Fibroblast of peridontal ligament (primary cell): ENCODE measurements at regions not wholly inside any gene's neighbourhood (a gene's known extent, or its start where the extent isn't known, plus 50 kb on each side); places are given as distances from the start of the nearest gene placed in this dataset.

Experiments used
- DNase-seq: peaks from one replicate; pipeline ENCODE4 v3.0.0-alpha.2; 2010; ENCODE audit errors: extremely low read depth

DNA sequence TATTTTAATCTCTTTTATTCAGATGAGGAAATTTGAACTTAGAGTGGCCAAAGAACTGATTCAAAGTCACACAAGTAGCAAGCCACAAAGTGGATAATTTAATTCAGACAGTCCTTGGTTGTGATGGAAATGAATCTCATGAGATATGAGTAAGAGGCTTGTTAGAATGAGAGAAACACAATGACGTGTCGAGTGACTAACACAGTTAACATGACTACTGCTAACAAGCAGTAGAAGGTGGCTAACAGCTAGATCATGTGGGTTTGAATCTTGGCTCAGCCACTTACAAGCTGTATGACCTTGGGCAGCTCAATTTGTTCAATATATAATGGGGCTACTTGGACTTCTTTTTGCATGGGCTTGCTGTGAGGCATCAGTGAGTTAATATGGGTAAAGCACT, 104.5 kb upstream of the LMO4 start:
- peak; percentile 99 for DNase-seq

DNA sequence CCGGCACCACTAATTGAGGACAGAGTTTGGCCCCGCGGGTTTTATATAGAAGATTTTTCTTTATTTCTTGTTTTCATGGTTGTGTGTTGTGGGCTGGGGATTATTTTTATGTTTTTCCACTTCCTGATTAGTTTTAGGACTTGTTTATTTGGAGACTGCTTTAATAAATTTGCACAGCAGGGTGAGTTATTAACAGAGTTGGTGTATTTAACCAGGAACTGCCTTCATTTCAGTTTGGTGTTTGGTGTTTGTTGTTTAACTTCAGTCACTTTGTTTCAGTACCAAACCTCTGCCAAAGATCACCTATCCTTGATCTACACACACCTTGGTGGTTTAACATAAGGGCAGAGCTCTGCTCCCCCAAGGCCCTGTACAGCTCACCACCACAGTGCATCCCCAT, 103.5 kb upstream of the LMO4 start:
- DNase-seq, result no peak

DNA sequence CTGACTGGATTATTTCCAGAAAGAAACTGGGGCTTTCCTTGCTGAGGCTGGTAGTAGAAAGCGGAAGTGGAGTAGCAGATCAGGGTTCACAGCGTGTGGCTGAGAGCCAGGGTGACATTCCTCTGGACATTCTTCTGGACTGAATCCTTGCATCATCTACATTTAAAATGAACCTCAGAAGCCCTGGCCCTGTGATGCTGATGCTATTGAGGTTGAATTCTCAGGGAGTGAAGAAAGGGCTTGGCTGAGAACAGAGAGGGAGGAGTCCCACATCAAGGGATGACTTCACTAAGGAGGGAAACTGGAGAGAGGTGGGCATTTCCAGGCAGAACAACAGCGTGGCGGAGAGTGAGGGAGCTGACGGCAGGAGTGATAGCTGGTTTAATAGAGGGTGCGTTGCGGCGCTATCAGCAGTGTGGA, 102.3 kb upstream of the LMO4 start:
- DNase-seq, result peak; percentile 99

DNA sequence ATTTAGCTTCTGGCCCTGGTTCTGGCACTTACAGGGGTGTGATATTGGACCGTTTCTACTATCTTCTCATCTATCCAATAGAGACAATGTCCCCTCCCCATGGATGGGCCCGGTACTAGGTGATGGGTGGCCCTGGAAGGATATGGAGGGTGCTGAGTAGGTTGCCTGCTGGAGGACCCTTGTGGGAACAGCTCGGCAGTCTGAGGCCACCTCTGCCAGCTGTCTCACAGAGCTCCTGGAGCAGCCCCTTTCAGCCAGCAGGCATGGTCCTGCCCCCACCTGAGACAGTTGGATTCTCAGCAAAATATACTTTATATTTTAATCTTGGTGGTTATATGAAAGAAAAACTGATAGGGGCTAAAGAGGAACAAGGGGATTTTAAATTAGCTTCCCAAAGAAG, 101.0 kb upstream of the LMO4 start:
- DNase-seq, result no peak

DNA sequence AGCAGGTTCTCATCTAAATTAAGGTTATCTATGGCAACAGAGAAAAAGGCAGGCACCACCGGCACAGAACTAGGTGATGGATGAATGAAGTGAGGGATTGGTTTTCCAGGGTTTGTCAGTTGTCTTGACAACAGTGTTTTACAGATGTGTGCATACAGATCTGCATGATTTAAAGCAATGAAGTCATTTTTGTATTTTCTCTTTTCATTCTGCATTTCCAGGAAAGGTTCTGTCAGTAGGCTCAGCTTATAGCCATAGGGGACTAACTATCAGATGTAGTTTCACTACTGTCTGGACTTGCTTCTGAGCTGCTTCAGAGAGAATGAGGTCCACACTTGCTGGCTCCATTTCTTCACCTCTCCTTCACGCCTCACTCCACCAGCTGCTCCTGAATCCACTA, 98.2 kb upstream of the LMO4 start:
- DNase-seq, result no peak

DNA sequence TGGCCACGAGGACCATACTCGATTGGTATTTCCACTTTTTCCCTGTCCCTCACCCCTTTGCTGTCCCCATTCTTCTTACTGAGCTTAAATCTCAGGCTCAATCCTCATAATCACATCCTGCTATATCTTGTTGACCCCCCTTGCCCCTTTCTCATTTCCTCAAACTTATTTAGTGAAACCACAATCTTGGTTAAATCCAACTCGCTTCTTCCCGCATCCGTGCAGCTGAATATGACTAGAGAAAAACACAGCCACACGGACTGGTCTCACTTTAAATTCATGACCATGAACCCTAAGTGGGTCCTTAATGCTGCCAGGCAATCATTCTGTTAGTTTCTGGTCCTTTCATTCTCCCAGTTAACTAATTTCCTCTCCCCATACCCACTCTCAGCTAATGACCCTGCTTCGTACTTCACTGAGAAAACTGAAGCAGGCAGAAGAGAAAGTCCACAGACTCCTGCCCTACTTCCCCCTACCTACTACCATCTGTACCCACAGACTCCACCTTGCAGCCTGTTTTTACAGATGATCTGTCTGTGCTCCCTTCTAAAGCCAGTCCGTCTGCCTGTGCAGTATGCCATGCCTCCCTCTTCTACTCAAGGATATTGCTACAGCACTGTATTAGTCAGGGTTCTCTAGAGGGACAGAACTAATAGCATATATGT, 96.8 kb upstream of the LMO4 start:
- no peak for DNase-seq

DNA sequence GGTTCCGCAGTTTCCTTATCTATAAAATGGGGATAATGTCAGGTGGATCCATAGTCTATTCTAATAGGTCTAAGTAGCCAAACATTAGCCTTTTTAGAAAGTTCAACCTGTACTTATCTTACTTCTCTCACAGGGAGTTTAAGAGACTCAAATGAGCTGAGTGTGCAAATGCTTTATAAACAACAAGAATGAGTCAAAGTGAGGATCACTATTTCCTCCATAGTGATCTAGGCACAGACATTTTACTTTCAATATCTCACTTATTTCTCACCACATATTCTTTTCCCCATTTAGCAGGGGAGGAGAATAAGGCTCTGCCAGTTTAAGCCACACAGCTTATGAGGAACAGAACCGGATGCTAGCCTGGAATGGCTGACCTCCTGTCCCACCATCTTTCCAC, 92.1 kb upstream of the LMO4 start:
- DNase-seq, result peak; percentile 14

DNA sequence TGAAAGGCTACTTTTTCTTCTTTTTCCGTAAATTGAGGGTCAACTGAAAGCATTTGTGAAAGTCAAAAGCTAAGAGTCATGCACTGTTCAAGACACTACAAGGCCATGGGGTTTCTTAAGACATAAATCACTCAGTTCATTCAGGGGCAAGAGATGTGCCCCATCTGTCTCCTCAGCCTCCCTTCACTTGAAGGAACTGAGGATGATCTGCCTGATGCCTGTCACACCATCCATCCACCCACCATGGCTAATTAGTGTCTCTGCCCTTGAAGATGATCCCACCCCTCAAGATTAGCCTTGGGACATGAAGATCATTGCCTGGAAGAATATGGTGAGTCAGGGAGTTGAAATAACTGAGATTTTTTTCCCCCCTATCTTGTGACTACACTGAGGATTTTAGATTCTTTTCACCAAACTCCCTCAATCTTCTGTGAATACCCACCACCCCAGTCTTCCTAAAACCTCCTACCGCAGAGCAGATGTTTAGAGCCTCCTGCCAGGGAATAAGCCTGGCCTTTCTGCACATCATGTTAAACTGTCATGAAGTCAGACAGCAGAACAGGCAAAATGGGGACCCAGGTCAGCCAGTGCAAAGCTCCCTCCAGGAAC, 88.6 kb upstream of the LMO4 start:
- DNase-seq, result no peak

DNA sequence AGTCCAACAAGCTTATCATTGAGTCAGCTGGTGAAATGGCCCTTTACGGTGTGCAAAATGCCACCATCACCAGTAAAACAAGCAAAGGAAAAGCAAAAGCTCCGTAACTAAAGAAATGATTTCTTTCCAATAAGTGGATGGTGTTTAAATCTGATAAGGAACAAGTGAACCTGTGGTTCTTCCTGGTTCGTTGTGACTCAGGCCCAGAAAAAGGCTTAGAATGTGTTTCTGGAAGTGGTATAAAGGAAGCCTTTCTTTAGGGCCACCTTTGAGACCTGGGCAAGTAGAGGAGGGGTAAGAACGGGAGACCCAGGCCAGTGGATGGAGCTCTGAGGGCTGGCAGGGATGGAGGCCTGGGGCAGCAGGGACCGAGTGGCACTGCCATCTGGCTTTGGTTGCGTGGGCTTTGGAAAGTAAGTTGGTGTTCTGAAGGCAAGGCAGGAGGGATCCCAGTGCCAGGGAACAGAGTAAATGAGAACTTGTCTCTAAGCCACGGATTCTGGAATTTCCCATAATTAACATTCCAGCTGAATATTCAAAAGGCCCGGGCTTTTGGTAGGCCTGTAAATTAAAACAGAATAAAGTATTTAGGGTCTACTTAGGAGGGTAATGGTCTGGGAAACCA, 87.9 kb upstream of the LMO4 start:
- no peak for DNase-seq

DNA sequence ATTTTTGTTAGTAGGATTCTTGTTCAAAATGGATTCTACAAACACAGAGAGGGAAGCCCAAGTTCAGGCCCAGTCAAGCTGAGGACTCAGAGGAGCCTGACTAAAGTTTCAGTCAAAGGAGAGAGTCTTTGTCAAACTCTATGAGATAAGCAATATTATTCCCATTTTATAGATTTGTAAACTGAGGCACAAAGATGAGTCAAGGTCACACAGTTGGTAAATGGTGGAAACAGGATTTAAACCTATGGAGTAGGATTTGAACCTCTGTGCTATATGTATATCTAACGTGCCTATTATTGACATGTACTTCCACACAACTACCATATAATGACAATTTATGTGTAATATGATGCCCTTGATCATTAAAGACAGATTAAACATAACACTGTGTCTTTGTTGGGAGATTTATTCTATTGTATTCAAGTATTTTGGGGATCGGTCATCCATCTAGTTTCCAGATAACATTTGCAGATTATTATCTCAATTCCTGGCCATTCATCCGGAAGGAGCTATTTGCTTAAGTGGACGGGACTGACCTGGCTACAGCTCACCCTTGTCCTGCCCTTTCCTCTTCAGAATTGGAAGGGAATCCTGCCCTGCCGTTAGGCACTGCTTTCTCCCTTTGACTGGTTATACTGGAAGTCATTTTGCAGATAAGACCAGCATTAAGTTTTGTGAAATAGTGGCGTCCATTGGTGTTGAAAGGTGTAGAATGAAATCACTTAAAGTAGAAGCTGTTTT, 86.1 kb upstream of the LMO4 start:
- DNase-seq, result no peak

DNA sequence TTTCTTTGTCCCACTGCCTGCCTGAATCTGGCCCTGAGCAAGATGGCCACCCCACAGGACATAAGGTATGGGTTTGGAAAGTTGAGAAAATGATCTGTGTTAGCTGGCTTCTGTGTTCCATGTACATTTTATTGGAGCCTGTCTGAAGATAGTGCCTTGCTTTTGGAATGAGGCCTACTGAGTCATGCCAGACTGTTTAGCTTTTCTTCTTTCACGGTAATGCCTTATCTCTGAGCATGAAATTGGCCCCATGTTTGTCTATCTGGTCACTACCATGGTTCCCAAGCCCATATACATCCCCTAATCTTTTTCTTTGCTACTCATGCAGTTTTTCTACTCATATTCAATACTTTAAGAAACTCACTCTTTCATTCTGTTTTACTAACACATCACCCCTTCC, 85.1 kb upstream of the LMO4 start:
- DNase-seq, result peak; percentile 35

DNA sequence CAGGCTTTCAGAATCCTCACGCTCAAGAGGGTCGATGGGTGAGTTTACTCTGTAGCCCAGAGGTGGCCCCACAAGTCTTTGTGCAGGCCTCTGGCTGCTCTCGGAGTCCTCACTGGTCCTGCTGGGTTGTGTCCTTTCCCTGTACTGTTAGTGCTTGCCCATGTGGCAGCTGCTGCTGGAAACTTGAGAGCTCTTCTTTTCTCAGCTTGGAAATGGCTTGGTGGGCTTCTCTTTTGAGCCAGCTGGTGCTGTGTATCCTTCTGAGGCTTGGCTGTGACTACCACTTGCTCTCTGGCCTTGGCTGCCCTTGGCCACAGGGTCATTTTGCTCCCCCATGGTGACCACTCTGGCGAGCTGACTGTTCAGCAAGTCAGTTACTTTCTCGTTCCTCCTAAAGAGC, 82.2 kb upstream of the LMO4 start:
- DNase-seq, result no peak

DNA sequence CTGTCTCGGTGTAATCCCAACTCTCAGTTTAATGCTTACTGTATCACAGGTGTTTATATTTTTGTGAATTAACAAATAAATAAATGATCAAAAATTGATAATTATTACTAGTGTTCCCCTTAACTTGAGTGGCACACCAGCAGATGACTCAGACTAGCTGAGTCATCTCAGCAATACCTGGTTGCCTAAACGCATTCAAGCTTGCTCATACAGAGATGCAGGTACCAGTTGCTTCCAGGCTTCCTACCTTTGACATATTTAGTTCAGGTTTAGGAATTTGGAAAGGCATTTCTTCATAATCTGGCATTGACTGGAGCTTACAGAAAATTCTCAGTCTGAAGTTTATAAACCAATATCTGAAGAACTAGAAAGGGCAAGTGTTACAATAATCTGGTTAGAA, 78.9 kb upstream of the LMO4 start:
- no peak for DNase-seq

DNA sequence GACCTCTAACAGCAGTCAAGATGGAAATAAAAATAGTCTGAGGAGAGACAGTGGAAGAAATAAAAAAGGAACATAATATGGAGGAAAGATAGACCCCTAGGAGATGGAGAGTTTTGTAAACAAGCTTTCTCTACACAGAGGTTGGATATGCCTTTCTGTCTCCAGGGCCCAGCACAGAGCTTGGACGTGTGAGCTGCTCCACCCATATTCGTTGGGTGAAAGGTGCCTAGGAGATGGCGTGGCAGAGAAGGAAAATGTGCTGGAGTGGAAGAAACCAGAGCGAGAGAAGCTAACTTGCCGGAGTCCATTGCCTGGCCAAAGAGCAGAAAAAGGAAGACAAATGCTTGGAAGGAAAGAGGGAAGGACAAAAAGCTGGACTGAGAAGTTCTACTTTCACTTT, 78.3 kb upstream of the LMO4 start:
- no peak for DNase-seq

DNA sequence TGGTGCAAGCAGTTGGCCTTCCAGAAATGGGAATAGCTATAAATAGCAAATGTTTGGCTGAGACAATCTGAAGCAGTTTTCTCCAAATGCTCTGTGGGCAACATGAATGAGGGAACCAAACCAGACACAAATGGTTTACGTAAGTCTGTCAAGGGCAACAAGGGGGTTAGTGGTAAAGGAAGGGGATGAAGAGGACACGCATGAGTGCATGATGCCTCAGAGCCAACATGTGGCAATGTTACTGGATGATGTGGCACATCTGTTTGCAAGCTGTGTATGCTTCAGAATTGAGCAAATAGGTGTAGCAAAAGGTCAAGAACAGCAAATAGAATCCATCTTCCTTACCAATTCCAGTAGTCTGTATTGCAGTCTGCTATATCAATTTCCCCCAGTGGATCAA, 76.3 kb upstream of the LMO4 start:
- DNase-seq, result peak; percentile 80

DNA sequence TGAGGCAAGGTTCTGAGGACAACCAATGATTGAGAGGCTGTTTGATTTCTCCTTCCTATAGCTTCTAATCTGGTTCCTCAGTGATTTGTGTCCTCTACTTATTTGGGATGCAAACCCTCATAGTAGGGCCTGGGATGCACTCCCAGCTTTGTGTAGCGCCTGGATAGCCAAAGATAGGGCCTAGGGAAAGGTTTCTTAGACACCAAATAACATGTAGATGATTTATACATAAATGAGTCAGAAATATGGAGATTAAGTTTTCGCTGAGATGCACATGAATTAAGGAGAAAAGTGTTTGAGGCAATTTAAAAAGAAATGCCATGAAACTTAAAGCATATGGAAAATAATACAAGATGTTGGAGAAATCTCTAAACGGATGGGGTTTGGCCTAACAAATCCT, 66.0 kb upstream of the LMO4 start:
- no peak for DNase-seq

DNA sequence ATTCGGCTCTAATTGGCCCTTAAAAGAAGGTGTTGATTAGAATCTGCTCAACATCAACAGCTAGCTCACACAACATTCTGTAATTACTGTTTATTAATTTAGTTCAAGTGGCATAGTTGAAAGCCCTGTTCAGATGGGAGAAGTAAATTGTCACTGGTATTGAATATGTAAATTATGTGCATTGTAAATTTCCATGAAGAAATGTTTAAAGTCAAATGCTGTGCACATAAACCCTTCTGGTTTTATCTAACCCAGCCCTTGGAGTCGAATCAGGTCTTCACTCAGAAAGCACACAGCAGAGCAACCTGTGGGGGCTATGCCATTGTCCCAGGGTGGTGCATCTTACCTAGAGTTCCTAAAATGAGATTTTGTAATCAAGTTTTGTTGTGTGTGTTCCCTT, 65.4 kb upstream of the LMO4 start:
- no peak for DNase-seq

DNA sequence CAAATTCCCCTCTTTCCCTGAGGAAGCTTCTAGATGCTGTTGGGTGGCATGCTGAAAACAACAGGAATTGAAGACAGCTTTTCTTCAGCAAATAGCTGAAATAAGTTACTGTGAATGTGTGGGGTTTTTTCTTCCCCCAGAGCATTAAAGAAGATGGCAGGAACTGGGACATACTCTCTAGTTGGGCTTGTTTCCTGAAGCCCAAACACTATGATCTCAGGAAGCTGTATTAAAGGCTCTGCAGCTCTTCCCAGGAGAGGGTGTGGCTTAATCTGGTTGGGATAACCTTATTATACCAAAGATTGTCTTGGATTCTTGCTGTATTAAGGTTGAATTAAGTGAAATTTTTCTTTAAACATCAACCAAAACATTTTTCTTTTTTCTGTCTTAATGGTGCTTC, 64.9 kb upstream of the LMO4 start:
- DNase-seq, result no peak

DNA sequence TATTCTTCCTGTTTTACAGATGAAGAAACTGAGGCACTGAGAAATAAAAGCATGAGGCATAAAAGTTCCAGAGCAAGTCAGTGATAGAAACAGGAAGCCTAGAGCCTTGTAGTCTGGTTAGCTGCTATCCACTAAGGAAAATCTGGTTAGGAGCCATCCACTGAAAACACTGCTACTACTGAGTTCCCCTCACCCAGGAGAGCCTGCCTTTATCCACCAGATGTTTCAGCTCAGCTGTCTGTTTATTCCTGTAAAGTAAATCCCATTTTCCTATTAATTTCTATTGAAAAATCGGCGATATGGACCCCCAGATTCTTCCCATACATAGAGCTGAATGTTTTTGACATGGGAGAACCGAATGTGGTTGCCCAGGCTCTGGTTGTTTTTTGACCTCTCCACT, 63.7 kb upstream of the LMO4 start:
- no peak for DNase-seq

DNA sequence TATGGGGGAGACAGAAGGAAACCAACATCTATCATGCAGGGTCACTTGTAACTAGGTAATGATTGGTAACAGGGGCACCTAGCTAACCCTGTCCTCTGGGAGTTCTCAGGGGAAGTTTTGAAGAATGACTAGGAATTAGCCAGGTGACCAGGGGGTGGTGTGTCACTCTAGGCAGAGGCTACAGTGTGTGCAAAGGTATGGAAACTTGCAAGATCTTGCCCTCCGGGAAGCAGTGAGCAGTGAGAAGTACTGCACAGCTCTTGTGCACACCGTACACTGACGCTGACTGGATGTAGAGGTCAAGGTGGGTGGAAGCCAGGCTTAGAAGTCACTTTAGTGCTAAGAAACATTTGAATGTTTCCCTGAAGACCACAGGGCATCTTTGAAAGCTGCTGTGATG, 62.9 kb upstream of the LMO4 start:
- no peak for DNase-seq

DNA sequence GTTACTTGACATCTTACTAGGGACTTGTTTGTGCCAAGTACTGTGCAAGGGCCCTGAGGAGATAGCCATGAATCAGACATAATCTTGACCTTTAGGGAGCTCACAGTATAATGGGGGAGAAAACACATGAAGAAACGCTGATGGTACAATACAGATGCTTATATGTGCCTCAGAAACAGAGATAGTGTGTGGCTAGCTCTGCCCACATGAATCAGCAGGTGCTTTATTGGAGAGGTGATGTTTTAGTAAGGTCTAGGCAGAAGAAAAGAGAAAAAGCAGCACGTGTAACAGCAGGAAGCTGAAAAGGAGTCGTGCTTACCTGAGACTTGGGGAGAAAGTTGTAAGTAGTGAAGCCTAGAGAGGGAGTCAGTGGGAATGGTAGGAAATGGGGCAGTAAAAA, 60.6 kb upstream of the LMO4 start:
- DNase-seq, result no peak

DNA sequence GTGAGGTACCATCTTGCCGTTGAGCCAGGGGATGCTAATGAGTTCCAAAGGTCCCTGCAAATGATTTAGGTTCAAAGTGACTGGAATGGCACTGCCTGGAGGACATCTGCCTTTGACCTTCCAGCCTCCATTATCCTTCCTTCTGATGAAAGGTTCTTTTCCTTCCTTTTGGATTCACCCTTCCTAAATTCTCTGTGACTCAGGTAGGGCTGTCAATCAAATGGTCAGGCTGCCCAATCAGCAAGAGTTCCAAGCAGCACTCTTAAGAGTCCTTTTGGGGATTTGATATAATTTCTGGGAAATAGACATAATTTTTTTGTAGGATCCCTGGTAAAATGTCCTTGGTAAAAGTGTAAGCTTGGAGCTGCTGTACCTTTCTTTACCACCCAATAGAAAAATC, 58.8 kb upstream of the LMO4 start:
- DNase-seq, result no peak

DNA sequence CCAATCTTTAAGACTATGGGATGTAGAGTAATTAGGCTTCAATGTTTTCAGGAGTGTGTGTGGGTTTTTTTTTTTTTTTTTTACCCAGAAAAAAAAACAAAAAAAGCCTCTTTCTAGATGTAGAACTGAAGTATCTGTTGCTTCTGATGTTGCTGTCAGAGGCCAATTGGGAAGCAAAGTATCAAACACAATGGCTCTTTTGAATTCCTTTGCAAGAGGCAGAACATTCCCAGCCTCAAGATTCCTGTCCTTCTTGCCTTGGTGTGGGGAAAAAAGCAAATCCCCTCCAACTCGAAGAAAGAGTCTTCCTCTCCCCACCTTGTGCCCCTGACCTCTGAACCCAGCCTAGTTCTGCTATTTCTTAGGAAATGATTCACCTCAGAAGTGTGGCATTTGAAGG, 55.4 kb upstream of the LMO4 start:
- DNase-seq, result no peak
